Stimulated activated CD4-positive, alpha-beta T cell treated with anti-CD3 and anti-CD28 coated beads, Interleukin-4, amount 100 ng/mL, for 1 hour (primary cell): ENCODE measurements at regions not wholly inside any gene's neighbourhood (a gene's known extent, or its start where the extent isn't known, plus 50 kb on each side); places are given as distances from the start of the nearest gene placed in this dataset.
"Not testable (repeated sequence)": the region's sequence is repeated elsewhere in the genome, so short reads cannot be mapped to it uniquely, and the experiment has no call there.

ENCODE experiments used
- DNase-seq: peaks from one replicate; pipeline ENCODE4 v3.0.0-alpha.2; 2020

DNA sequence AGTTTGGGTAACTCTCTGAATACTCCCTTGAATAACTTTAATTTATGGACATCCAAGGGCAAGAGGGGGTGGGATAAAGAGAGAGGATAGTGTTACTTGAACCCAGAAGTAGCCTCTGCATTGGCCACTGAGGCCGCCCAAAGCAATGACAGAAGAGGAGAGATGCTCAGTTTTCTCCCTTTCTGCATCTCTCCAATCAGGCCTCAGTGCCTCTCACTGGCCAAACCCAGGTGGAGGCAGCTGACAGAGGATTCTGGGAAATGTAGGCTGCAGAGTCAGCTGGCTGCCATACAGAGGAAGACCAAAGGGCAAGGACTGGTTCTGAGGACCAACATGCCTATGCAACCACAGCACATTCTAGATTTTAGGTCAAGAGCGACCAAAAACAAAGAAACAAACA is 719.4 kb downstream of the MAT2B start:
- no peak for DNase-seq

DNA sequence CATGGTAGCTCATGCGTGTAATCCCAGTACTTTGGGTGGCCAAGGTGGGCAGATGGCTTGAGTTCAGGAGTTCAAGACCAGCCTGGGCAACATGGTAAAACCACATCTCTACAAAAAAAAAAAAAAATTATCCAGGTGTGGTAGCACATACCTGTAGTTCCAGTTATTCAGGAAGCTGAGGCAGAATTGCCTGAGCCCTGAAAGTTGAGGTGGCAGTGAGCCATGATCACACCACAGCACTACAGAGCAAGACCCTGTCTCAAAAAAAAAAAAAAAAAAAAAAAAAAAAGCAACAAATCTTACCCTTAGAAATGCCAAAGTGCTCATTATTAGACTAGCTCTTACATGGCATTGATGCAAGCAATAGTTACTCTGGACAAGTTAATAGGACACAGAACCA is 724.9 kb downstream of the MAT2B start:
- DNase-seq, result no peak

DNA sequence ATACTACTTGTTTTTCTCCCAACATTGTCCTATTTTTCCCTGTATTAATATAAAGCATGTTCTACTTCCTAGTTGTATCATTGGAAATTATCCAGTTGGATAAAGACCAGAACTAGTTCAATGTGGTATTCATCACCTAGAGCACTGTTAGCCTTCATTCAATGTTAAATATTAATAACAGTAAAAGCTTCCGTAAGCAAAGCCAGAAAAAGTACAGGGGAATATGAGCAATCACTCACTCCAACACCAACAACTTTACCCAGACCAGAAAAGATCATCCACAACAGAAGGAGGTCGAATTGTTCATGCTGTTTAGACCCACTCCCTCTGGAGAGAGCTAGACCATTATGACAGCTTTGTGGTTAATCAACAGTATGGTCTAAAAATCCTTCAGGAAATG is 728.4 kb downstream of the MAT2B start:
- DNase-seq, result no peak

DNA sequence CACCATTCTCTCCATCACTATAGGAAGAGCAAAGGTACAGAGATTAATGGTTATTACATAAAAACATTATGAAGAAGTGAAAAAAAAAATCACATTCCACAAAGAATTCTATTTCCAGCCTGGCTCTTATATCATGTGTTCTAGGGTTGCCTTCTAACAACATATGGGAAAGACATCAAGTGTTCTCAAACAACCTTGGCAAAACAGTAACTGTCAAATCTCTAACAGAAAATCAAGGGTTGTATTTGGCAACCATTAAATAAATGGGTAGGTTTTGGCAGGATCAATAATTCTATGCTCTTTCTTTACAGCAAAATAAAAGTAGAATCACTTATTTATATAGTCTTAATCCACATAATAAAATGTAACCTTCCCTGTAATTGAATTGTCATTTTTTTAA is 728.9 kb downstream of the MAT2B start:
- no peak for DNase-seq

DNA sequence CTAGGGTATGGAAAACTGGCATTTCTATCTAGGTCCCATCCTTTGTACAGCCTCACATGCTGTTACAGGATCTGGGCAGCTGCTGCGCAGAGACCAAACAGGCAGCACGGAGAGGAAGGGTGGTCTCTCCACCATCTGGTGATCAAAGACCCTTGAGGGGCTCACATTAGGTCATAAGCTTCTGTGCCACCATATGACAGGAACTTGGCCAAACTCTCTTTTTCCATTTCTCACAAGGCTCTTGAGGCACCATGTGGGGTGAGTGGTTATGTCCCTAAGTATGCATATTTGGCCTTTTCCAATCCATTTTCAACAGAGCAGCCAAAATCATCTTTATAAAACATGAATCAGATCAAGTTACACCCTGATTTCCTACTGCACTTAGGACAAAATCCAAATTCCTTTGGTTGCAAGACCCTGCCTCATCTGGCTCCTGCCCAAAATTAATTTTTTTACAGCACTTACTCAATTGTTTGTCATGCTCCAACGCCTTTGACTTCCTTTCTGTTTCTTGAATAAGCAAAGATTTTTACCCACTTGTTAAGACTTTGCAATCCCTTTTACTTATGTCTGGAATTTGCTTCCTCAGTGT is 730.0 kb downstream of the MAT2B start:
- DNase-seq, result no peak

DNA sequence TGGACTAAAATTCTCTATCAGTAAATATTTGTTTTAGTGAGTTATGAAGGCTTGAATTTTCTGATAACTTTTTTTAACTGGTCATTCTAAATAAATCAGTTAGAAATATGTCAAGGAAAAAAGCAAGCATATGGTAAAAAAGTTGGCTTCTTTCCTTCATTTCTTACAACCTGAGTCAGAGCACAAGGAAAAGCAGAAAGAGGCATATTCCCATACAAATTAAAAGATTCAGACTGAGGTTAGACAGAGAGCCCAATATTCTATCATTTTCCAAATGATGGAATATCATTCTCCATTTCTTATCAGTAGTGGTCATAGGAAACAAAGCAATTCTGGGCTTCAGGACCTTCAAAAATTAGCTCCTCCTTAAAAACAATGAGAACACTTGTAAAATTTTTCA is 732.1 kb downstream of the MAT2B start:
- no peak for DNase-seq

DNA sequence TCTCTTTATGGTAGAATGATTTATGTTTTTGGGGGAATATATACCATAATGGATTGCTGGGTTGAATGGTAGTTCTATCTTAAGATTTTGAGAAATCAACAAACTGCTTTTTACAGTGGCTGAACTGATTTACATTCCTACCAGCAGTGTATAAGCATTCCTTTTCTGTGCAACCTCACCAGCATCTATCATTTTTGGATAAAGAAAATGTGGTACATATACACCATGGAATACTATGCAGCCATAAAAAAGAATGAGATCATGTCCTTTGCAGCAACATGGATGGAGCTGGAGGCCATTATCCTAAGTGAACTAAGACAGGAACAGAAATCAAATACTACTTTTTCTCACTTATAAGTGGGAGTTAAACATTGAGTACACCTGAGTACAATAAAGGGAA is 746.4 kb downstream of the MAT2B start:
- not testable (repeated sequence) for DNase-seq

DNA sequence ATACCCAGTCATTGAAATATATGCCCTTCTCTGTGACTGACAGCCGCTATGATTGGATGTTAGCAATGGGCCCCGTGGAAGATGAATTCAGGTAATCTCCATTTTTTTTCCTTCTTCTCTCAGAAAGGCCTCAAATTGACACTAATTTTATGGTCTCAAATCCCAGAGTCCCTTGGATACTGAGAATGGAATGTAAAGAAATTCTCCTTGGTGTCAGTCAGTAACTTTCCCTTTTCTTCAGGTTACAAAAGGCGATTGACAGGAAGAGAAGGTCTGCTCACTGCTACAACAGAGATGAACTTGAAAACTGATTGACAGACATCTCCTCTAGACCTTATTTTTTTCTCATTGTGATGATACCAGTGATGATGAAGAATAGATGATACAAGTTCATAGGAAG is 748.3 kb downstream of the MAT2B start:
- DNase-seq, result no peak

DNA sequence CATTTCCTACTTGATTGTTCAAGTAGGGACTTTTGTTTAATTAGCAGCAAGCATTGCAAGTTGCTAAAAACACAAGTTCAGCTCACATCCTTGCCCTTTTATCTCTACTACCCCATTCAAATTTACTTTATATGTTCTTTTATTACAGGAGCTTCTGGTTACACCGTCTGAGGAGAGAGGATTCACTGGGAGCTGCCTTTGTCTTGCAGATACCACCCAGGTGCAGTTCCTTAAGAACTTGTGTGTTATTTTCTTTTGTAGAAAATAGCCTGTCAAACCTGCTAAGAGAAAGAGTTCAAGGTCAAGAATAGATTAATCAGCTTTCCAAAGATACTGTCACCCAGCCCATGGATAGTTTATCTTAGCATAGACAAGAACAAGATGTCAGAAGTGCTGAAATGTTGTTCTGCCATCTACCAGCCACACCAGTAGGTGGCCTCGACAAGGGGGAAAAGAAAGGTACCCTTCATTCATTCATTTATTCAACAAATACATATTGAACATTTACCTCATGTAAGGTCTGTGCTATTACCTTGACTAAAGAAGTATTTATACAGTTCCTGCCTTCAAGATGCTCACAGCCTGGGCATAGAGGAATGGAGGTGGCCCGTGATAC is 750.3 kb downstream of the MAT2B start:
- no peak for DNase-seq

DNA sequence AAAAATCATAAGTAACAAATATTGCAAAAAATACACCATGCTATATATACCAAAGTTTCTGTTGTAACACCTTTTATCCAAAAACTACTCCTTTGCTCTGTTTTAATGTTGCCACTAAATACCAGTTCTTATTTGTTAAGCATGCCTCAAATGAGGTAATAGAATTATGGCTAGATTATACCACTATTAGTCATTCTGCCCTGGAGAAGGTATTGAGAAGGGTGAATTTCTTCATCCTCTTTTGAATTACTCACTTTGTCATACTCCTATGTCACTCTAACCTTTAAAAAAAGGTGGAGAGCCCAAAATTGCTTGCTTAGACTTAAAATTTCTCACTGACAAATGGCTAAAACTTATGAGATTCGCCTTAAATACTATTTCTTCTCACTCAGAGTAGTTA is 750.9 kb downstream of the MAT2B start:
- DNase-seq, result no peak

DNA sequence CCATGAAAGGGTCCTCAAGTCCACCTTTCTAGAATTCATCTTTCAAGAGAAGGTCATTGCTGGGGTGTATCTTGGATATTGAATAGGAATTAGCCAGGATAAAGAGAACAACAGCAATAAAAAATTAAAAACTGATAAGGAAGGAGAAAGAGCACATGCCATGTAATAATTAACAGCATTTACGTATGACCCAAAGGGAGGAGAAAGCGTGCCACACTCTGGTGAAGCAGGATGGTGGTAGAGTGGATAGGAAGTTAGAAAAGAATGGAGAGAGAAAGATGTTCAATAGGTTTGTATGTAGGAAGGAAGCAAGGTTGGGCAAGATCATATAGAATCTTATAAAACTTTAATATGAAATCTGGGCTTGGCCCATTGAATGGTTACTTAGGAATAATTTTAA is 751.5 kb downstream of the MAT2B start:
- DNase-seq, result no peak

DNA sequence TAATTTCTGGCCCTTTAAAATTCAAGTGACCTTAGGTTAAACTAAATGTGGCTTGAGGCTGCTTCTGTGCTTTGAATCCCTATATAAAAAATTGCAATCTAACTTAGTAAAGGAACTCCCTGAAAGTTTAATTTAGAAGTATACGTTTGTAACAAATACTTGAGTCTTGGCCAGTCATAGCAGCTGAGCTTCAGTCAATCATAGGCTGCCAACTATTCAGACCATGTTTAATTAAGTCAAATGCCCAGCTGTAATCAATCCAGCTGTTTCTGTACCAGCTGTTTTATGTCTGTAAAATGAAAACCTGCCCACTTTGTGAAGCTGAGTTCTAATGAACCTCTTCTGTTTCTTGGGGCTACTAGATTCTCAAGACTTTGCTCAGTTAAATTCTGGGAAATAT is 760.1 kb downstream of the MAT2B start:
- no peak for DNase-seq

DNA sequence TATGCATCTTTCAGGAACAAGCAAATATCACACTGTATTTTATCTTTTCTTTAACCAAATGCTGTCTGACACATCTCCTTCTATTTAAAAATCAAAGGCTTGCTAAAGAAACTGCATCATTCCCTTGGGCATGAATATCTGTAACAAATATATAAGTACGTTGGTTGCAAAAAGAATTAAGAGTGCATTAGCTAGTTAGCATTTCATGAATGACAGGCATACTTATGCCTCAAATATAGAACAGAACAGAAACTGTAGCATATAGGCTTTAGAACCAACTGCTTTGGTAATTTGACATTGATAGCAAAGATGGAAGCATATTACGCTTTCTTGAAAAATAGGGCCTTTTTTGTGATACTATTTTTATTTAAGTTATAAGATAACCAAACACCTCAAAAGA is 761.2 kb downstream of the MAT2B start:
- no peak for DNase-seq

DNA sequence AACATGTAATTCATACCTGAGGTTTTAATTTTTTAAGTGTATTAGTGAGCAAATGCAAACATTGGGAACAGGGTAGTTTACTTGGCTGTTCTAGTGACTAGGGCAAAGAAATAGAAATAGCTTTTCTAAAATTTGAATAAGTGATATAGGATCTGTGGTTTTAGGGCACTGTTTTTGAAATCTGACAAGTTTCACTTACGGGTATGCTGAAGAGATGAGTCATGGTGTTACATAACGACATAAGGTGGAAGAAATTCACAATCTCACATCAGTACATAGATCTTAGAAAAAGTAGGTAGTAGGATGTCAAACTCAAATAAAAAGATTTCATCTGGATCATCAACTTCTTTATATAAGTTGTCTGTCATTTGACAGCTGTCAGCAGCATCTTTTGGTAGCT is 772.3 kb downstream of the MAT2B start:
- DNase-seq, result no peak

DNA sequence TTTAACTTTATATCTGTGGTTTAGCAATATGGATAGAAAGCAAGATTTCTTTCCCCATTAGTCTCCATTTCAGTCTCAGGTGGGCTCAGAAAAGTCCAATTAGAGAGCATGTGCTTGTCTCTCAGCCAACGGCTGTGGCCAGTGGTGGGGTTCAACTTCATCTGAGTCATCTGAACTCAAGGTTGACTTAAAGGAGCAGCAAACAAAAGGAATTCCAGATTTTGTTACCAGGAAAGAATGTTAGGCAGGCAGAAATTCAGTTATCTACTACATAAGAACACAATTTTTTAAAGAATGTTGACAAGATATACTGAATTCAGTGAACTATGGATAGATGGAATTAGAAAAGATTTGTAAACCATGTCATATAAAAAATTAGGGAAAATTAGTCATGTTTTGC is 784.1 kb downstream of the MAT2B start:
- no peak for DNase-seq

DNA sequence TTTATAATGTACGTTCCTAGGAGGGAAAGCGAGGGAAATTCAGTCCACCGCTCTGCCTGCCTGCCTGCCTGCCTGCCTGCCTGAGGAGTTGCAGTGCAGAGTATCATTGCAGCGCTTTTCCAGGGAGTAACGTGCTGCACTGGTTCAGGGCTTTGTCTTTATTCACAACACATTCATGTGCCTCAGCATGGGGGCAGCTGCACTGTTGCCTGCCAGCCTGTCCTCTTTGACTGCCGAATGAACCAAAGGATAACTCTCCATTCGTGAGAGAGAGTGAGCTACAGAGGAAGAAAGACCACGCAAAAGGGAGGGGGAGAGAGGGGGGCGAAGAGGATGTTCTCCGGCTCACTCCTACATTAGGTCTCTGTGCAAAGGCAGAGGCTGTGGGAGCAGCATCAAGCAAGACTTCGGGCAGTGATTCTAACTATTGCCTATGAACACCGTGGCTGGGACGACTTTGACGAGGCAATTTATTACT is 791.2 kb downstream of the MAT2B start:
- no peak for DNase-seq

DNA sequence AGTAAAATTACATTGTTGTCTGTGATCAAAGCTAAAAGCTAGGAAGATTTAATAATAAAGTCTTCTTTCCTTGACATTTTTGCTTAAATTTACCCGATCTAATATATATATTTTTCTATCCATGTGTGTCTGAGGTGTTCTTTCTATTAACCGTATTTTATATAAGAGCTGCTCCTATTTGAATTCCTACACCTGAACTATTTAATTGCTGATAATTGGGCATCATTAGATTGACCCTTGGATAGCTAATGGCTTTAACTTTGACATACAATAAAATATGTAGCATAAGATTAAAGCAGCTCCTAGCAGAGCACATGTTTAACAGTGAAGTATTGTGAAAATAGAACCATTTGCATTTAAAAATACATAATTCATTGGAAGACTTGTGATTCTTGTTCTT is 792.7 kb downstream of the MAT2B start:
- no peak for DNase-seq

DNA sequence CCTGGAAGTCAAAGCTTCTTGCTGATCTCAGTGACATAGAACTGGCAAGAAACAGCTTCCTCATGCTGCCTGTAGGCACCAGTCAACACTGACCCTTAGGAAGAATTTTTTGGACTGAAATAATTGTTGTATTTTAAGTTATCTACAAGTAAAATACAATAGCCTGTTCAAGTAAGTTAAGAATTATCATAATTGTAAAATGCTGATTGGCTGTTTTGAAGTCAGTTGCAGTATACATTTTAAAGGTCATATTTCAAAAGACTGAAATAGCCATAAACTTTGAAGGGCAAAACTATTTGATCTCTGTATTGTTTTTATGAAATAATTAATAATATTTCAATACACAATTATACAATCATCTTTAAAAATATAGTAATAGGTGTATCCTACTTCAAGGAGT is 794.9 kb downstream of the MAT2B start:
- no peak for DNase-seq

DNA sequence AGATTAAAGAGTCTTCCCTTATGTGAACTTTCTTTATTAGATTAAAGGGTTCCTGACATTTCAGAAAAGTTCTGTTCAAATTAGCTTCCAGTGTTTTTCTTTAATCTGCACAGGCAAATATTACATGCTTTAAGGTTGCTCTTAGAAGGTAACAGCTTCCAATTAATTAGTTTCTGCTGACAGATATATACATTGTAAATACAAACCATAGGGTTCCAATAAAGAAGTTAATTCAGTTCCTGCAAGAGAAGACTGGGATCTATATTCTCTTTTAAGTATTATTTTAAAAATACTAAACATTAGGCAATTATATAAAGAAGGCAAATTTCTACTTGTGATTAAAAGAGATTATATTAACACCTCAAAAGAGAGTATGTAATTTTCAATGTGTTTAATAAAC is 795.7 kb downstream of the MAT2B start:
- DNase-seq, result no peak

DNA sequence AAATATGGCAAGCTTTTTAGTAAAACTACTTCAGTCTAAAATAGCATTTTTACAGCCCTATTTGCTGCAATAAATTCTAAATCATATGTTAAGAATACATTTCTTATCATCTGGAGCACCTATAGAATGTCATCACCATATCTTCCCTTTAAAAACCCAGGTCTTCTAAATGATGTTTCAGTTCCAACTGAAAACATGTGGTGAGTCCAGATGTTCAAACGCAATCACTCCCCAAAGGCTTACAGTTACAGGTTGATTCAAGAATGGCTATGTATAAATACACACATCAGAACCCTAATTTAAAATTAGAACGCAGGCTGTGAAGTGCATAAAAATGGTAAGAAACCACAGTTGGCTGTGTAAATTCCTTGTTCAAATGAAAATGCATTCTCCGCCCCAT is 796.3 kb downstream of the MAT2B start:
- DNase-seq, result no peak

DNA sequence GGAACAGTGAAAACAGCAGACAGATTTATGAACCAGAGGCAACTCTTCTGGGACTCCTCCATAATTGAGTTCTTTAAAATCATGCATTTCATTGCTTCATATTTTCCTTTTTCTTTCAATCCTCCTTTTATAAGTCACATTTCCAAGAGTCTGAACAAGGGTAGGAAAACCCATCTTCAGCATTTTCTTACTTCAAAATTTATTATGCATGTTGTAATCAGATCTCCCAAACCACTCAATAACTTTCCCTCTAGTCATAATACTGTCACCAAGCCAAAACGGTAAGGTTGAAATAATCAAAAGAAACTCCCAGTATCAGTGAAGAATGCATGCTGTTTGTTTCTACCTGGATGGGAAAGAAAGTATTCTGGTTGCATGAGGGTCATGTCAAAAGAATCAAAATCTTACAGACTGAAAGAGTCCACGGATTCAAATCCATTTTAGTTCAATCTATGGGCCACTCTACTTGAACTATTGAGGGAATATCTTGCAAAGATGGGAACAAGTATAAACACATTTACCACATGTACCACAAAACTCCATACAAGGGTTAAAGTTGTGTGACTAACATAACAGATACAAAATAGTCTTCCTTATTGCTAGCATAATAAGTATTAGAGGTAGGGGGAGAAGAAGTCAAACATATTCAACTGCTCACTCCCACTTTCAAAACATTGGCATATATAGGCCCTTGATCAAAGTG is 797.3 kb downstream of the MAT2B start:
- no peak for DNase-seq

DNA sequence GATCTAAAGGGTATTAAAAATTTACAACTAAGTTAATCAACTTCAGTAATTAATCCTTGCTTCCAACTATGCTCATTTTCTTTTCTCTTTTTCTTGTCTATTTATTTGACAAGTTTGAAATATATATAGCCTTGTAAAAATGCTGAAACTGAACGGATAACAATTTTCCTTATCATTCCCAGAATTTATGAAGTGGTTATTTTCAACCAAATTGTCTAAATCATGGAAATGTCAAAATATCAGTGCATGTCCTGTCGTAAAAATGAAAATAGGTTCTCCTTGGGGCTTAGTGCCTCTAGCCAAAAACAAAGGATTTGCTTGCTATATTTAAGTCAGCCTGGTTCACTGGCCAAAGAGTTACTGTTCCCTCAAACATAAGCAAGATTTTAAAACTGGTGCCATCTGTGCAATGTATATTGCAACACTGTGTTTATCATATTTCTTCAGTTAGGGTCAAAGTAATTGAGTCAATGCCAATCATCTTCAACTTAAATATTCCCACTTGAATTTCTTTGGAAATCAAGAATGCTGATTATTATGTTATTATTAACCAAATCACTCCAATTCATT is 798.3 kb downstream of the MAT2B start:
- no peak for DNase-seq

DNA sequence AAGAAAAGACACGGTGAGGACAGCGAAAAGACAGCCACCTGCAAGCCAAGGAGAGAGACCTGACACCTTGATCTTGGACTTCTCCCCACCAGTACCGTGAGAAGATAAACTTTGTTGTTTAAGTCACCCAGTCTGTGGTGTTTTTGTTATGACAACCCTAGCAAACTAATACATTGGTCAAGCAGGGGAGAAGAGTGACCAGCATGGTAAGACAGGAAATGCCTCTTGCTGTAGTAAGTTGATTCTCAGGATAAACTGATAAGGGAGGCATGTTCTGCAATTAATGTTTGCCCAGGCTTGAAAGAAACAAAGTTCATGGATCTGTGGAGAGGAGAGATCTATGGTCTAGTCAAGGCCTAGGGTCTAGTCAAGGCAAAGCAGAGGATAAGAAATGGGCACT is 801.2 kb downstream of the MAT2B start:
- no peak for DNase-seq

DNA sequence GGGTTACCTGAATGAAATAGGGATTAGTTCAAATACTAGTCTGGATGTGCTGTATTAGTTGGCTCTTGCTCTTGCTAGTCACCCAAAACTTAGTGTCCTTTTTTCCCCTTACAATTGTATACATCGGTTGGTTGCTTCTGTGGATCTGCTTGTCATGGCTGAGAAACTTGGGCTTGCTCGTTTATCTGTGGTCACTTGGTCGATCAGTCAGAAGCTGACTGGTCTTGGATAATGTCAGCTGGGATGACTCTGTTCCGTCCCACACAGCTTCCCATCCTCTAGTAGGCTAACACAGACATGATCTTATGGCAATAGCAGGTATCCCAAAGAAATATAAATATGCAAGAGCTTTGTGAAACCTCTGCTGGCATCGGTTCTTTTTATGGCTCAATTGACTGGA is 807.4 kb downstream of the MAT2B start:
- no peak for DNase-seq
